Spleen (tissue), 7 donors: ENCODE measurements at regions not wholly inside any gene's neighbourhood (a gene's known extent, or its start where the extent isn't known, plus 50 kb on each side); places are given as distances from the start of the nearest gene placed in this dataset.

ENCODE experiments used
- CTCF ChIP-seq, 11 experiments: fragments of 200-600 bp in 7 of 11; fragments of 450-650 bp in 4 of 11; sonication (generic) in 4 of 11; IDR thresholded peaks in 8 of 11; conservative IDR thresholded peaks in 3 of 11; 1 replicate in 7 of 11; 2 replicates in 4 of 11; pipeline versions ENCODE4 v1.4.0 to v1.8.0; 2016 to 2021; ENCODE audit warnings: antibody characterized with exemption in 11 of 11, inconsistent platforms in 4 of 11, mild to moderate bottlenecking in 1 of 11
- POLR2A ChIP-seq, 3 donors: fragments of 450-650 bp; IDR thresholded peaks; one replicate each; pipeline ENCODE4 v1.5.1; 2017; ENCODE audit warnings: antibody characterized with exemption in 3 of 3, mild to moderate bottlenecking in 1 of 3
- POLR2AphosphoS5 ChIP-seq, 3 donors: sonication (generic); formaldehyde crosslinking; IDR thresholded peaks; one replicate each; pipeline ENCODE4 v1.5.1; 2017; ENCODE audit warnings: antibody characterized with exemption in 3 of 3
- donor health status: DM: no; HTN: no; CAD: no; lungs with moderate emphysema.
- donor health status: DM: no; HTN: no; CAD: no.
- donor health status: DM: no; HTN: no; CAD: no.

- no peak for TF ChIP-seq CTCF (IDR thresholded peaks at IDR 0.05 in 8 of 11, conservative IDR thresholded peaks at IDR 0.05 in 3 of 11)
- TF ChIP-seq POLR2A (IDR thresholded peaks at IDR 0.05), result no peak
- TF ChIP-seq POLR2AphosphoS5 (IDR thresholded peaks at IDR 0.05), result no peak
These were observed 132.3 kb downstream of the URB2 start for GRCh38 chr1:229758101-229759036.
